Stimulated activated CD8-positive, alpha-beta memory T cell treated with anti-CD3 and anti-CD28 coated beads, Interleukin-2, amount 100 ng/mL, for 1 hour (primary cell): ENCODE measurements at regions not wholly inside any gene's neighbourhood (a gene's known extent, or its start where the extent isn't known, plus 50 kb on each side); places are given as distances from the start of the nearest gene placed in this dataset.
"Not testable (repeated sequence)": the region's sequence is repeated elsewhere in the genome, so short reads cannot be mapped to it uniquely, and the experiment has no call there.

ENCODE experiments used
- DNase-seq, 2 donors: peaks; one replicate each; pipeline ENCODE4 v3.0.0-alpha.2; 2020; ENCODE audit warnings: low read depth in 2 of 2

GRCh38 chr4:81314897-81315470 is 100.0 kb upstream of the PRKG2 start:
- no peak for DNase-seq

DNA sequence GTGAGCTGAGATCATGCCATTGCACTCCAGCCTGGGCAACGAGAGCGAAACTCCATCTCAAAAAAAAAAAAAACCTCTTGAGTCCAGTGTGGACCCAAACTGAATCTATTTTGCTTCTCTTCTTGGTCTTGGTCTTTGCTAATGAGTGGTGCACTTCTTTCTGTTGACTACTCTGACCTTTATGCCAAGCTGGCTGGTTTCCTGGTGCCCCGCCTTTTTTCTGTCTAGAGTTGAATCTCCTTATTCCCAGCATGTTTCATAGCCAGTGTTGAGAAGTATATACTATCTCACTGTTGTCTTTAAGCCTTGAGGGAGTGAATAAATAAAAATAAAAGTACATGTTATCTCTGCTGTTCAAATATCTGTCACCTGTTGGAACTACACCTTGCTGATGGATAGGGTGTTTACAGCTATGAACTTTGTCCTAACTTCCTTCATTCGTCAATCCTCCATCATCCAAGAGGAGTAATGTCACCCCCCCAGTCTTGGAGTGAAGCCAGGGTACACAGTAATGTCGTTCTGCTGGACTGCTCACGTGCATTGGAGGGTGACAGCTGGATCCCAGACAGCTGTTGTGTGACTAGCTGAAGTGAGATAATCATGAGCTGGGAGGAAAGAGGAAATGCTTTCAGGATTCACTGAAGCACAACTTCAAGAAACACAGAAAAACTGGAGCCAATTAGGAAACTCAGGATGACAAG is 99.3 kb upstream of the PRKG2 start:
- no peak for DNase-seq

DNA sequence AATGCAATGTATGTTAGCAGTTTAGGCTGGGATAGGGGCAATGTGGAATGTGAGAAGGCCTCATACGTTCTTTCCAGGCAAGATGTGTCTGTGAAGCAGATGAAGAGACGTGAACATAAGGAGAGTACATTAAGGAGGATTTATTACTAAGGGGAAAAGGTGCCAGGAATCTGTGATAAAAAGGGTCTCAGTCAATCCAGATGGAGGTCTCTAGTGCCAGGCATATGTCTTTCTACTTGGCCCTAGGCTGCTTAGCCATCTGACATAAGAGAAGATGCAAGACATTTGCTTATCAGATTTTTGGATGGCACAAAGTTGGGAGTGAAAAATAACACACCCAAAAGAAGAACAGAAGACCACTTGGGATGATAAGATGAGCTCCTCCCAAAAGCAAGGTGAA is 93.0 kb upstream of the PRKG2 start:
- no peak for DNase-seq

DNA sequence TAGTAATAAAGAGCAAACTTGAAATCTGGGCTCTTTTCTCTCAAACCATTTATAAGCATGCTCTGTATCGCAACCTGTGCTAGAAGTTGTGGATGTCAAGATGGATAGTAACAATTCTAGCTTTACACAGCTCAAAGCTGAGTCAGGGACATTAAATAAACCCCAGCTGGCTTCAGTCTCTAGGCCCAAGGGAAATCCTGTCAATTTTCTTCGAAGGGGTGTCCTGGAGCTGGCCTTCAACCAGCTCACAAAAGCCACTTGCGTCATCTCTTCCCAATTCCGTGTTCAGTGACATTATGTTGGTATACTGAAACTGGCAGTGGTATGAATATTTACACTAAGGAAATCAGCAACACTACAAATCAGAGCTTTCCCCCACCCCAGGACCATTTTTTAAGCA is 89.8 kb upstream of the PRKG2 start:
- no peak for DNase-seq

- DNase-seq = not testable (repeated sequence)
Observed at GRCh38 chr4:81300352-81300751, 85.3 kb upstream of the PRKG2 start.

- DNase-seq = no peak
Observed at GRCh38 chr4:81290813-81291212, 75.8 kb upstream of the PRKG2 start.

DNA sequence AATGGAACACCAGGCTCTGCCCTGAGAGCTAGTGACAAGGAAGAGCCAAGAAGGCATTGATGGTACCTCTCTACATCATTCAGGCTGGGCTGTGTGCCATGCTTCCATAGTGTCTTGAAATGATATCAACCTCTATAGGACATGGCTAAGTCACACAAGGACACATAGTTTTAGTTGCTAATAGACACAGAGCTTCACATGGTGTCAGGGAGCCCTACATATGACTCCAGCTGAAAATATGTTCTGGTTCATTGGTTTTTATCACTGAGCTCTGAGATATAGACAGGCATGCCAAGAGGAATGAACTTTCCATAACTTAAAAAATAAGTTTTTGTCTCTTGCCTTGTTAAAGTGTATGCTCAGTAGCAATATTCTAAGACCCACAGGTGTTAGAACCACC is 72.1 kb upstream of the PRKG2 start:
- no peak for DNase-seq

DNA sequence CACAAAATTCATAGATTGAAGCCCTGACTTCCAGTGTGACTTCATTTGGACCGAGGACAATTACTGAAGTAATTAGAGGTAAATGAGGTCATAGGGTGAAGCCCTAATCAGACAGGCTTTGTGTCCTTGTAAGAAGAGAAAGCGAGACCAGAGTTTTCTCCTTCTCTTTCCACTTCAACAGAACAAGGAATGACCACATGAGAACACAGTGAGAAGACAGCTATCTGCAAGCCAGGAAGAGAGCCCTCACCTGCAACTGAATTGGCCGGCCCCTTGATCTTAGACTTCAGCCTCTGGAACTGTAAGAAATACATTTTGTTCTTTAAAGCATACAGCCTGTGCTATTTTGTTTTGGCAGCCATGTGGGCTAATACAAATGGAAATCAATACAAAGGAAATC is 67.1 kb upstream of the PRKG2 start:
- DNase-seq = no peak

- DNase-seq = no peak
Observed at GRCh38 chr4:81274460-81274859, 59.4 kb upstream of the PRKG2 start.

GRCh38 chr4:81272671-81273070 is 57.6 kb upstream of the PRKG2 start:
- no peak for DNase-seq
